Right lobe of liver (tissue), 6 donors: ENCODE measurements at regions not wholly inside any gene's neighbourhood (a gene's known extent, or its start where the extent isn't known, plus 50 kb on each side); places are given as distances from the start of the nearest gene placed in this dataset.

ENCODE experiments used
- ATAC-seq, 4 donors: fragments of 200-7000 bp; cut with Tn5 transposase; one replicate each; pipeline ENCODE4 v1.9.1; 2020; ENCODE audit warnings: mild to moderate bottlenecking in 4 of 4, moderate library complexity in 4 of 4
- DNase-seq, 3 donors: peaks; one replicate each; pipeline ENCODE4 v3.0.0-alpha.2; 2020
- H3K27ac ChIP-seq, 3 donors: fragments of 200-600 bp; one replicate each; pipeline ENCODE4 v1.8.0; 2022
- H3K27me3 ChIP-seq, 2 donors: fragments of 200-600 bp; one replicate each; pipeline ENCODE4 v1.8.0; 2022
- H3K36me3 ChIP-seq, 4 donors: fragments of 200-600 bp; sonication (generic) in 1 of 4; one replicate each; pipeline versions ENCODE4 v1.5.1 to v1.8.0; 2017 to 2022; ENCODE audit warnings: control low read depth in 1 of 4
- H3K4me1 ChIP-seq, 4 donors: fragments of 200-600 bp; sonication (generic) in 1 of 4; one replicate each; pipeline versions ENCODE4 v1.5.1 to v1.8.0; 2017 to 2022; ENCODE audit warnings: control low read depth in 1 of 4
- H3K4me3 ChIP-seq, 3 donors: fragments of 200-600 bp; one replicate each; pipeline ENCODE4 v1.8.0; 2022
- H3K9me3 ChIP-seq, 4 donors: fragments of 200-600 bp; sonication (generic) in 1 of 4; one replicate each; pipeline versions ENCODE4 v1.5.1 to v1.8.0; 2017 to 2022; ENCODE audit warnings: control low read depth in 1 of 4
- POLR2A ChIP-seq: fragments of 450-650 bp; IDR thresholded peaks from one replicate; pipeline ENCODE4 v1.6.1; 2017; ENCODE audit warnings: antibody characterized with exemption, mild to moderate bottlenecking
- WGBS: methylation state at CpG from one replicate; pipeline ENCODE4 v1.1.6; 2018; ENCODE audit warnings: low coverage, low lambda C conversion rate; ENCODE audit not compliant: insufficient coverage; ENCODE audit errors: missing lambda C conversion rate; 5-methylcytosine and 5-hydroxymethylcytosine counted together
- intact Hi-C, 2 donors: fragments of 100-400 bp; cut with DNase I; formaldehyde crosslinking; loops; one replicate each; pipeline versions ENCODE4 v1.11.2 to v1.14.1; 2022
- TF ChIP-seq, protein P1 (sequence below), 4 donors: fragments of 200-600 bp in 3 of 4; fragments of 450-650 bp in 1 of 4; IDR thresholded peaks; one replicate each; pipeline versions ENCODE4 v1.5.1 to v1.8.0; 2016 to 2022; ENCODE audit warnings: antibody characterized with exemption in 4 of 4, mild to moderate bottlenecking in 2 of 4
- donor health status: DM: no; HTN: yes; CAD: no.
- donor health status: DM: no; HTN: no; CAD: no.
- donor health status: DM: no; HTN: no; CAD: no.
- donor health status: DM: no; HTN: yes; CAD: no.
- donor health status: DM: no; HTN: yes; CAD: no.

DNA sequence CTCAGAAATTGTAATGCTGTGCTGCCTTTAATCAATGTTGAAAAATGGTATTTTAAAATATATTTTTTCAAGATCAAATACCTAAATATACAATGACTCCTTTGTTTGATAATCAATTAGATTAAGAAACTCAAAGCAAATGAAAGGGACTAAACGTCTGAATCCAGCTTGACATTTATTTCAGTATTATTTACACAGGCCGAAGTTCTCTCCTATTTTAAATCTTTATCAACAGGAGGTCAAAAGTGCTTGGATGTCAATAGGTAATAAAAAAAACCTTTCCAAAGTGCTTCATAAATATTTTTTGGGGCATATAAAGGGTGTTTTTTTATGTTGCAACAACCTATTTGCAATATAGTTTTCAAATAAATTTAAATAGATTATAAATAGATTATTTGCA, 1201.7 kb upstream of the SLC39A10 start:
- intact Hi-C loops = no loop called here
- no peak for DNase-seq
- Histone ChIP-seq H3K27me3 (no peaks in the 10 kb centered on the region), H3K36me3 (no peaks in the 10 kb centered on the region), H3K4me3 (no peak overlapping the region), H3K4me1 (no peaks in the 10 kb centered on the region), H3K27ac (no peak overlapping the region), H3K9me3 (no peaks in the 10 kb centered on the region)
- peak in 2 of 4 donors; percentile 26 to 72 for ATAC-seq
- WGBS = 15% methylated on average over 2 of the region's 2 CpGs
- no peak for TF ChIP-seq POLR2A
- TF ChIP-seq, protein P1, sequence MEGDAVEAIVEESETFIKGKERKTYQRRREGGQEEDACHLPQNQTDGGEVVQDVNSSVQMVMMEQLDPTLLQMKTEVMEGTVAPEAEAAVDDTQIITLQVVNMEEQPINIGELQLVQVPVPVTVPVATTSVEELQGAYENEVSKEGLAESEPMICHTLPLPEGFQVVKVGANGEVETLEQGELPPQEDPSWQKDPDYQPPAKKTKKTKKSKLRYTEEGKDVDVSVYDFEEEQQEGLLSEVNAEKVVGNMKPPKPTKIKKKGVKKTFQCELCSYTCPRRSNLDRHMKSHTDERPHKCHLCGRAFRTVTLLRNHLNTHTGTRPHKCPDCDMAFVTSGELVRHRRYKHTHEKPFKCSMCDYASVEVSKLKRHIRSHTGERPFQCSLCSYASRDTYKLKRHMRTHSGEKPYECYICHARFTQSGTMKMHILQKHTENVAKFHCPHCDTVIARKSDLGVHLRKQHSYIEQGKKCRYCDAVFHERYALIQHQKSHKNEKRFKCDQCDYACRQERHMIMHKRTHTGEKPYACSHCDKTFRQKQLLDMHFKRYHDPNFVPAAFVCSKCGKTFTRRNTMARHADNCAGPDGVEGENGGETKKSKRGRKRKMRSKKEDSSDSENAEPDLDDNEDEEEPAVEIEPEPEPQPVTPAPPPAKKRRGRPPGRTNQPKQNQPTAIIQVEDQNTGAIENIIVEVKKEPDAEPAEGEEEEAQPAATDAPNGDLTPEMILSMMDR (IDR thresholded peaks at IDR 0.05) = no peak

DNA sequence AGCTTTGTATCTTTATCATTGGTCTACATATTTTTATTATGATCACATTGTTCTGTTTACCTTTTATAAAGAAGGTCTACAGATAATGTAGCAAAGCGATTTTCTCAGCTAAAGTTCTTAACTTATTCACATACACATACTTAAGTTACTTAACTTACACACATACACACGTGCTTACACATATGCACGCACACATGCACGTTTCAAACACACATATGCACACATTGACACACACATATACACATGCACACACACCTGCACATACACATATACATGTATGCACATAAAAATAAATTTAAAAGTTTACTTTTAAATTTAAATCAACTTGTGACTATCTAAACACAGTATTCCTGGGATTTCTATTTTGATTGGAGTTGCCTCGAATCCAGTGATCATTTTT, 1204.5 kb upstream of the SLC39A10 start:
- no peak for TF ChIP-seq POLR2A
- TF ChIP-seq, protein P1 (IDR thresholded peaks at IDR 0.05) = no peak
- no peak for ATAC-seq
- DNase-seq = no peak
- intact Hi-C loops = no loop called here
- H3K36me3 ChIP-seq = no peaks in the 10 kb centered on the region
- no peaks in the 10 kb centered on the region for H3K9me3 ChIP-seq
- H3K4me1 ChIP-seq = no peaks in the 10 kb centered on the region
- no peak overlapping the region for H3K4me3 ChIP-seq
- 56% methylated on average over 5 of the region's 5 CpGs for WGBS
- H3K27me3 ChIP-seq = no peaks in the 10 kb centered on the region
- H3K27ac ChIP-seq = no peak overlapping the region

DNA sequence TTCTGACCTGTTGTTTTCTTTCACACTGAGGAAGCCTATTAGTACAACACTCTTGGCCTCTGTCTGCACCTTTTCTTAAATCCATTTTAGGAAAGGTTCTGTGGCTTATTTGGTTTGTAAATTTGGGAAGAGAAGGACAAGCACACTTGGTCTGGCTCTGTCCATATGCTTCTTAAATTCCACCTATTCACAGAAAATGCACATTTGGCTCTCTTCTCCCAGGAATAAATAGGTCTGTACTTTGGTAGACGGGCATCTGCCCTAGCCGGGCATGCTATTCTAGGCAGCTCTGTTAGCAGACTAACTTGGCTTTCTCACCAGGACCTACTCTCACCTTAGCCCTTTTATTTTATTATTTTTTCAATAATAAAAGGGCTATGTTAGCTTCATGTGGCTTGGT, 1211.8 kb upstream of the SLC39A10 start:
- no peaks in the 10 kb centered on the region for H3K9me3 ChIP-seq
- no peaks in the 10 kb centered on the region for H3K36me3 ChIP-seq
- no peaks in the 10 kb centered on the region for H3K4me1 ChIP-seq
- TF ChIP-seq, protein P1 (IDR thresholded peaks at IDR 0.05) = no peak
- TF ChIP-seq POLR2A = no peak
- no peak for DNase-seq
- intact Hi-C loops = no loop called here
- H3K4me3 ChIP-seq = no peak overlapping the region
- H3K27ac ChIP-seq = no peak overlapping the region
- ATAC-seq = no peak
- 82% methylated on average over 2 of the region's 2 CpGs for WGBS
- H3K27me3 ChIP-seq = no peaks in the 10 kb centered on the region

GRCh38 chr2:194443926-194444325, 1213.1 kb upstream of the SLC39A10 start:
- no peak for DNase-seq
- H3K9me3 ChIP-seq = no peaks in the 10 kb centered on the region
- no peaks in the 10 kb centered on the region for H3K36me3 ChIP-seq
- no peak overlapping the region for H3K4me3 ChIP-seq
- H3K4me1 ChIP-seq = no peaks in the 10 kb centered on the region
- no peak for ATAC-seq
- TF ChIP-seq, protein P1 (IDR thresholded peaks at IDR 0.05) = no peak
- TF ChIP-seq POLR2A = no peak
- WGBS = 47% methylated on average over 1 of the region's 1 CpG
- intact Hi-C loops = no loop called here
- H3K27me3 ChIP-seq = no peaks in the 10 kb centered on the region
- no peak overlapping the region for H3K27ac ChIP-seq

DNA sequence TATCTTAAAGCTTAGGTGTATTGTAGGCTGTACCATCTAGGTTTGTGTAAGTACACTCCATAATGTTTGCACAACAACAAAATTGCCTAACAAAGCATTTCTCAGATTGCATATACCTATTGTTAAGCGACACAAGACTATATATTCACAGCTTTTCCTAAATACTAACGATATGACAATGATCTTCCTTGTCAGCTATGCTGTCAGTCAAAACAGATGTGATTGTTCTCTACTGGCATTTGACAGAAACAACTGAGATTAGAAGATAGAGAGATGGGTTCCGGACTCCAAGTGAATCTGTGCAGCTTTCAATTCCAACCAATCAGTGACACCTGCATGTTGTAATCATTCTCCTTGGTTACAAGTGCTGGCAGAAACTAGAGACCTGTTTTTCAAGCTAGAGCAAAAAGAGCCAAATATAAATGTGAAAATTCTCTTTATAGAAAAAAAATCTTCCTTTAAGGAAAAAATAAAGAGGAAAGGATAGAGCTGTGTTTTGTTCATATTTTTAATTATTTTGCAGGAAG, 1232.3 kb upstream of the SLC39A10 start:
- ATAC-seq = no peak

More for the DNA sequence above, 1232.3 kb upstream of the SLC39A10 start:
- Histone ChIP-seq H3K9me3 (no peaks in the 10 kb centered on the region), H3K36me3 (no peaks in the 10 kb centered on the region), H3K27ac (no peak overlapping the region), H3K4me3 (no peak overlapping the region), H3K27me3 (no peaks in the 10 kb centered on the region), H3K4me1 (no peaks in the 10 kb centered on the region)
- DNase-seq = no peak
- TF ChIP-seq, protein P1 (IDR thresholded peaks at IDR 0.05) = no peak
- no peak for TF ChIP-seq POLR2A
- intact Hi-C loops = no loop called here
- WGBS = 47% methylated on average over 3 of the region's 3 CpGs
